ENCODE measurements at regions not wholly inside any gene's neighbourhood (a gene's known extent, or its start where the extent isn't known, plus 50 kb on each side); places are given as distances from the start of the nearest gene placed in this dataset.
"Not testable (repeated sequence)": the region's sequence is repeated elsewhere in the genome, so short reads cannot be mapped to it uniquely, and the experiment has no call there.

DNA sequence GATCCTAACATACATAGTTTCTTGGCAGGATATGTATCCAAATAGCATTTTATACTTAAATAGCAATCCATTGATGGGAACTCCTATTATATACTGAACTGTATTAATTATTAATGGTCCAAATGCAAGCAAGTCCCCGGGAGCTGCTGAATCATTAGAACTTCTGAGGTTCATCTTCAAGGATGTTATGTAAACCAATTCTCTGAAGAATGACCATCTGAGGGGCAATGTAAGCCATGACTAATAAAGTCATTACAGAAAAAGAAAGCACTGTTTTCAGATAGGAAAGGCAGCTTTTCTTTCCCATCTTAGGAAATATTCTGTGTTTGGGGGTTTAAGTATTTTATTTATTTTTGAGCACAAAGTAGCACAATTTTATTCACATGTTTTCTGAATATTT, 166.1 kb upstream of the SLC16A7 start:
- Histone ChIP-seq H3K4me3 (no peak overlapping the region), H3K27ac (no peak overlapping the region), H3K4me1 (no peaks in the 10 kb centered on the region), H3K36me3 (no peaks in the 10 kb centered on the region), H3K9ac (ENCODE audit: low read depth in 2 of 2, low read length in 2 of 2) (no peak overlapping the region), H3K27me3 (no peaks in the 10 kb centered on the region), H3K9me3 (no peaks in the 10 kb centered on the region)
- TF ChIP-seq, protein P1, sequence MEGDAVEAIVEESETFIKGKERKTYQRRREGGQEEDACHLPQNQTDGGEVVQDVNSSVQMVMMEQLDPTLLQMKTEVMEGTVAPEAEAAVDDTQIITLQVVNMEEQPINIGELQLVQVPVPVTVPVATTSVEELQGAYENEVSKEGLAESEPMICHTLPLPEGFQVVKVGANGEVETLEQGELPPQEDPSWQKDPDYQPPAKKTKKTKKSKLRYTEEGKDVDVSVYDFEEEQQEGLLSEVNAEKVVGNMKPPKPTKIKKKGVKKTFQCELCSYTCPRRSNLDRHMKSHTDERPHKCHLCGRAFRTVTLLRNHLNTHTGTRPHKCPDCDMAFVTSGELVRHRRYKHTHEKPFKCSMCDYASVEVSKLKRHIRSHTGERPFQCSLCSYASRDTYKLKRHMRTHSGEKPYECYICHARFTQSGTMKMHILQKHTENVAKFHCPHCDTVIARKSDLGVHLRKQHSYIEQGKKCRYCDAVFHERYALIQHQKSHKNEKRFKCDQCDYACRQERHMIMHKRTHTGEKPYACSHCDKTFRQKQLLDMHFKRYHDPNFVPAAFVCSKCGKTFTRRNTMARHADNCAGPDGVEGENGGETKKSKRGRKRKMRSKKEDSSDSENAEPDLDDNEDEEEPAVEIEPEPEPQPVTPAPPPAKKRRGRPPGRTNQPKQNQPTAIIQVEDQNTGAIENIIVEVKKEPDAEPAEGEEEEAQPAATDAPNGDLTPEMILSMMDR (IDR thresholded peaks at IDR 0.05) = no peak
- no peak for DNase-seq
- intact Hi-C loops (cut with DNase I) = no loop called here

DNA sequence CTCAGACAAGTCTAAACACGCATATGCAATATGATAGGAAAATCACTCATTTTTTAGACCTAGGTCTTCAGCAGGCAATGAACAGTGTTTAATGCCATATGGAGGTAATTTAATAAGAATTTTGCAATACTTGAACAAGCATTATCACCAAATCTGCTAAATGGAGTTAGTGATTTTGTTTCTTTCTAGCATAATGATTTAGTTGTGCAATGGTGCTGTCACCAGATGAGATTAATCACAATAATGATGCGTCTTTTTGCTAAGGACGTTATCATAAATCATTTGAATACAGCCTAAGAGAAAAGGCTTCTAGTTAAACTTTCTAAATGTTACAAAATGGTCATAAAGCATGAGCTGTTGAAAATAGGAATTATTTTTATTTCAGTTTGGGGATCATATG, 170.0 kb upstream of the SLC16A7 start:
- Histone ChIP-seq H3K9ac (ENCODE audit: low read depth in 2 of 2, low read length in 2 of 2) (no peak overlapping the region), H3K27me3 (no peaks in the 10 kb centered on the region), H3K27ac (no peak overlapping the region), H3K36me3 (no peaks in the 10 kb centered on the region), H3K9me3 (no peaks in the 10 kb centered on the region), H3K4me3 (no peak overlapping the region), H3K4me1 (no peaks in the 10 kb centered on the region)
- intact Hi-C loops (cut with DNase I) = no loop called here
- no peak for DNase-seq
- TF ChIP-seq, protein P1 (IDR thresholded peaks at IDR 0.05) = no peak

DNA sequence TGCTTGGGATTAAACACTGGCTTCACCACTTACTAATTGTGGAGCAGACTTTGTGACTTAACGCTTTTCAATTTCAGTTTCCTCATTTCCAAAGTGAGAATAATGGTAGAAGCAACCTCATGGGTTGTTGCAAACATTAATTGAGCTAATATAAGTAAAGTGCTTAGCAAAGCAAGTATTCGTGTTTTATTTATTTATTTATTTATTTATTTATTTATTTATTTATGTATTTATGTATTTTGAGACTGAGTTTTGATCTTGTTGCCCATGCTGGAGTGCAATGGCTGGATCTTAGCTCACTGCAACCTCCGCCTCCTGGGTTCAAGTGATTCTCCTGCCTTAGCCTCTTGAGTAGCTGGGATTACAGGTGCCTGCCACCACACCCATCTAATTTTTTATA, 171.2 kb upstream of the SLC16A7 start:
- H3K36me3 ChIP-seq; H3K4me1 ChIP-seq; H3K9me3 ChIP-seq; H3K27me3 ChIP-seq; intact Hi-C loops (cut with DNase I); H3K27ac ChIP-seq; H3K4me3 ChIP-seq; H3K9ac ChIP-seq (ENCODE audit: low read depth in 2 of 2, low read length in 2 of 2); DNase-seq: not testable (repeated sequence)

DNA sequence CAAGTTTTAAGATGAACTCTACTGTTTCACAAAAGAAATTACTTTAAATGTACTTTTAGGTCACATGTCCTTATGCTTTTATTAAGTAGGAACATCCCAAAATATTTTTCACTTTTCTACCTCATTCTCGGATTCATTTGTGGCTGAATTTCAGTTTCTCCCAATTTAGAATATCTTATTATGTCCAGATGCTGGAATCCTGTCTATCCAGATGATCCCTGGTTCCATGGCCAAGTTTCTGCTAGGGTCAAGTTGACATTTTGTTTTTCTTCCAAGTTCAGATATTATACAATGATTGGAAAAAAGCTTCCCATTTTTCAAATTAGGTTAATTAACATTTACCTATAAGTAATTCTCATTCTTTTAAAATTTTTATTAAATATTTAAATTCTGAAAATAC, 181.8 kb upstream of the SLC16A7 start:
- H3K4me1 ChIP-seq = no peaks in the 10 kb centered on the region
- no peak for DNase-seq
- H3K9ac ChIP-seq (ENCODE audit: low read depth in 2 of 2, low read length in 2 of 2) = no peak overlapping the region
- no peaks in the 10 kb centered on the region for H3K27me3 ChIP-seq
- no peaks in the 10 kb centered on the region for H3K9me3 ChIP-seq
- TF ChIP-seq, protein P1 (IDR thresholded peaks at IDR 0.05) = no peak
- H3K27ac ChIP-seq = no peak overlapping the region
- intact Hi-C loops (cut with DNase I) = no loop called here
- no peaks in the 10 kb centered on the region for H3K36me3 ChIP-seq
- H3K4me3 ChIP-seq = no peak overlapping the region

DNA sequence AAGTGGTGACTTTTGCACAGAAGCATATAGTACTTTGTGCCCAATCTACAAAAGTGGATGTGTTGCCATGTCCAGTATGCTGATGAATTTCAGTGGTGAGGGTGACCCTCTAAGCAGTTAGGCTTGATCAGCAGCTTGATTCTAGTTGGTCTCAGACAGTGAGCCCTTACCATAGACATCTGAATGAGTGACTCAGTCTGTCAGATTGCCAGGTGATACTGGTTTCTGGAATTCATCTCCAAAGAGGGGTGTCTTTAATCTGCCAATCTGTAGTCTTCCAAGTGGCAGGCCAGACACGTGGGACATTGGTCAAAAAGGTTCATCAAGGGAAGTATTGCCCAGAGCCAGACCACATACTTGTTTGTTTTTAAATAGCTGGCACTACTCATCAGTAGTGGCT, 187.4 kb upstream of the SLC16A7 start:
- H3K4me1 ChIP-seq = no peaks in the 10 kb centered on the region

DNA sequence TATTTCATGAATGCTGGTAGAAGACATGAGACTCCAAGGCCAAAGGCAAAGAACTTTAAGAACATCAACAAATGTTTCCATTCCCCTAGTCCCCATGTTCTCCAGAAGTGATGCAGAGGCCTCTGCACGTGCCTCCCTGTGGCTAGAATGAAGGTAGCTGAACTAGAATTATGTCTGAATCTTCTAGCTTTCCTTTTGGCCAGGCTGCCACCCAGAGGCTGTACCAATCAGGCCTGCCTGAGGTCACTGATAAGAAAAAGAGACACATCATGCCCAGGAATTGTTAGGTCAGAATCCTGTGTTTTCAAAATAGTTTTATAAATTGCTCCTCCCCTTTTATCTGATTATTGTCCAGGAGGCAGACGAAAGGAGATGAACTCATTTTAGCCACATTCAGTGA, 188.0 kb upstream of the SLC16A7 start:
- no peak overlapping the region for H3K27ac ChIP-seq
- H3K9me3 ChIP-seq = no peaks in the 10 kb centered on the region
- H3K4me1 ChIP-seq = no peaks in the 10 kb centered on the region
- intact Hi-C loops (cut with DNase I) = loop anchor here (10.0 kb wide), 1 partner anchor 427 kb away; no protein-coding TSS in a partner anchor
- DNase-seq = no peak
- no peaks in the 10 kb centered on the region for H3K36me3 ChIP-seq
- TF ChIP-seq, protein P1 (IDR thresholded peaks at IDR 0.05) = no peak
- no peaks in the 10 kb centered on the region for H3K27me3 ChIP-seq
- H3K9ac ChIP-seq (ENCODE audit: low read depth in 2 of 2, low read length in 2 of 2) = no peak overlapping the region
- no peak overlapping the region for H3K4me3 ChIP-seq

More for the DNA sequence above, 187.4 kb upstream of the SLC16A7 start:
- intact Hi-C loops (cut with DNase I) = loop anchor here (10.0 kb wide), 1 partner anchor 426 kb away; no protein-coding TSS in a partner anchor
- DNase-seq = no peak
- TF ChIP-seq, protein P1 (IDR thresholded peaks at IDR 0.05) = no peak
- Histone ChIP-seq H3K36me3 (no peaks in the 10 kb centered on the region), H3K9me3 (no peaks in the 10 kb centered on the region), H3K9ac (ENCODE audit: low read depth in 2 of 2, low read length in 2 of 2) (no peak overlapping the region), H3K27ac (no peak overlapping the region), H3K4me3 (no peak overlapping the region), H3K27me3 (no peaks in the 10 kb centered on the region)

Data from colonic mucosa (tissue), 4 donors.